ENCODE measurements at regions not wholly inside any gene's neighbourhood (a gene's known extent, or its start where the extent isn't known, plus 50 kb on each side); places are given as distances from the start of the nearest gene placed in this dataset.

DNA sequence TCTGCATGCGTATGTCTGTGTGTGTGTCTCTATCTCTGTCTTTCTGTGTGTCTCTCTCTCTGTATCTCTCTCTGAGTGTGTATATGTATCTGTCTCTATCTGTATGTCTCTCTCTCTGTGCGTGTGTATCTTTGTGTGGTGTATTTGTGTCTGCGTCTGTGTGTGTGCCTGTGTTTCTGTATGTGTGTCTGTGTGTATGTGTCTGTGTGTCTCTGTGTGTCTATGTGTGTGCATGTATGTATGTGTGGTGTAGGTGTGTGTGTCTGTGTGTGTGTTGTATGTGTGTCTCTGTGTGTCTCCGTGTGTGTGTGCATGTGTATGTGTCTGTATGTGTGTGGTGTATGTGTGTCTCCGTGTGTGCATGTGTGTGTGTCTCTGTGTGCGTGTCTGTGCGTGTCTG lies 243.0 kb upstream of the FOXQ1 start:
- TF ChIP-seq, protein P1, sequence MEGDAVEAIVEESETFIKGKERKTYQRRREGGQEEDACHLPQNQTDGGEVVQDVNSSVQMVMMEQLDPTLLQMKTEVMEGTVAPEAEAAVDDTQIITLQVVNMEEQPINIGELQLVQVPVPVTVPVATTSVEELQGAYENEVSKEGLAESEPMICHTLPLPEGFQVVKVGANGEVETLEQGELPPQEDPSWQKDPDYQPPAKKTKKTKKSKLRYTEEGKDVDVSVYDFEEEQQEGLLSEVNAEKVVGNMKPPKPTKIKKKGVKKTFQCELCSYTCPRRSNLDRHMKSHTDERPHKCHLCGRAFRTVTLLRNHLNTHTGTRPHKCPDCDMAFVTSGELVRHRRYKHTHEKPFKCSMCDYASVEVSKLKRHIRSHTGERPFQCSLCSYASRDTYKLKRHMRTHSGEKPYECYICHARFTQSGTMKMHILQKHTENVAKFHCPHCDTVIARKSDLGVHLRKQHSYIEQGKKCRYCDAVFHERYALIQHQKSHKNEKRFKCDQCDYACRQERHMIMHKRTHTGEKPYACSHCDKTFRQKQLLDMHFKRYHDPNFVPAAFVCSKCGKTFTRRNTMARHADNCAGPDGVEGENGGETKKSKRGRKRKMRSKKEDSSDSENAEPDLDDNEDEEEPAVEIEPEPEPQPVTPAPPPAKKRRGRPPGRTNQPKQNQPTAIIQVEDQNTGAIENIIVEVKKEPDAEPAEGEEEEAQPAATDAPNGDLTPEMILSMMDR (IDR thresholded peaks at IDR 0.05), result no peak
- TF ChIP-seq POLR2A (IDR thresholded peaks at IDR 0.05), result no peak

Data from testis (tissue), 2 donors.